ENCODE measurements at regions not wholly inside any gene's neighbourhood (a gene's known extent, or its start where the extent isn't known, plus 50 kb on each side); places are given as distances from the start of the nearest gene placed in this dataset.

DNA sequence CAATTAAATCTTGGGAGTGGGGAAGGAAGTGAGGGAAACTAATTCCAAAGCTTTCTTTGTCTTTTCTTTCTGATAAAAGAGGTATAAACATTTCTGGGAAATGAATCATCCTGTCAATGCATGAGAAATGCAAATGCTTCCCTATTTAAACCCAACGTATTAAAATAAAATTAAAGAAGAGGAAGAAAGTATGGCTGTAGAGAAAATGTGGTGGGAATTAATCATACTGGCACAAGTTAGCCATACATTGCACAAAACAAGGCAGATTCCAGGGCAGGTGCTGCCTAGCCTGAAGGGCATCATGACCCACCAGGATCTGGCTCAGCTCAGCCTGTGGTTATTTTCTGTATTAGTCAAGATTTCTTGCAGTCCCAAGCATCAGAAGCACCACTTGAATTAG lies 338.0 kb downstream of the NYAP2 start:
- Histone ChIP-seq H3K4me3 (ENCODE audit: low read depth, low read length) (no peak overlapping the region), H3K27me3 (ENCODE audit: control insufficient read depth, insufficient read depth, low read length) (no peaks in the 10 kb centered on the region), H3K36me3 (ENCODE audit: control insufficient read depth, insufficient read depth, low read length) (no peaks in the 10 kb centered on the region)
- DNase-seq (ENCODE audit: low read depth) = no peak
- TF ChIP-seq, protein P1, sequence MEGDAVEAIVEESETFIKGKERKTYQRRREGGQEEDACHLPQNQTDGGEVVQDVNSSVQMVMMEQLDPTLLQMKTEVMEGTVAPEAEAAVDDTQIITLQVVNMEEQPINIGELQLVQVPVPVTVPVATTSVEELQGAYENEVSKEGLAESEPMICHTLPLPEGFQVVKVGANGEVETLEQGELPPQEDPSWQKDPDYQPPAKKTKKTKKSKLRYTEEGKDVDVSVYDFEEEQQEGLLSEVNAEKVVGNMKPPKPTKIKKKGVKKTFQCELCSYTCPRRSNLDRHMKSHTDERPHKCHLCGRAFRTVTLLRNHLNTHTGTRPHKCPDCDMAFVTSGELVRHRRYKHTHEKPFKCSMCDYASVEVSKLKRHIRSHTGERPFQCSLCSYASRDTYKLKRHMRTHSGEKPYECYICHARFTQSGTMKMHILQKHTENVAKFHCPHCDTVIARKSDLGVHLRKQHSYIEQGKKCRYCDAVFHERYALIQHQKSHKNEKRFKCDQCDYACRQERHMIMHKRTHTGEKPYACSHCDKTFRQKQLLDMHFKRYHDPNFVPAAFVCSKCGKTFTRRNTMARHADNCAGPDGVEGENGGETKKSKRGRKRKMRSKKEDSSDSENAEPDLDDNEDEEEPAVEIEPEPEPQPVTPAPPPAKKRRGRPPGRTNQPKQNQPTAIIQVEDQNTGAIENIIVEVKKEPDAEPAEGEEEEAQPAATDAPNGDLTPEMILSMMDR (IDR thresholded peaks at IDR 0.05; ENCODE audit: insufficient read depth, low read length, poor library complexity, severe bottlenecking) = no peak

DNA sequence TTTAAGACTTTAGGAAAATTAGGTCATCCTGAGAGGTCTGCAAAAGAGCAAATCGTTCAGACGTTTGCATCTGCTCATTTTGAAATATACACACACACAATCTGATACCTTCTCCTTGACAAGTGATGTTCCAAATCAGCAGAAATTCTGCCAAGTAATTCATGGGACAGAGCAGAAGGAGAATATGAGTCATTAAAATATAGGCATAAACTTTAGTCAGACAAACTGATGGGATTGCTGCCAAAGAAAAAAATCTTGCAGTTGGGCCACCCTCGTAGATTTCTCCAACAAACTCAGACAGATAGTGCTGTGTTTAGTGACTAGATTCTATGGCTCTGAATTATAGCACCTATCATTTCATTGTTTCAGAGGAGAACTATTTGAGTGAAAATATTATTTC lies 336.3 kb downstream of the NYAP2 start:
- H3K27me3 ChIP-seq (ENCODE audit: control insufficient read depth, insufficient read depth, low read length) = no peaks in the 10 kb centered on the region
- H3K4me3 ChIP-seq (ENCODE audit: low read depth, low read length) = no peak overlapping the region
- TF ChIP-seq, protein P1 (IDR thresholded peaks at IDR 0.05; ENCODE audit: insufficient read depth, low read length, poor library complexity, severe bottlenecking) = no peak
- no peak for DNase-seq (ENCODE audit: low read depth)
- H3K36me3 ChIP-seq (ENCODE audit: control insufficient read depth, insufficient read depth, low read length) = no peaks in the 10 kb centered on the region

DNA sequence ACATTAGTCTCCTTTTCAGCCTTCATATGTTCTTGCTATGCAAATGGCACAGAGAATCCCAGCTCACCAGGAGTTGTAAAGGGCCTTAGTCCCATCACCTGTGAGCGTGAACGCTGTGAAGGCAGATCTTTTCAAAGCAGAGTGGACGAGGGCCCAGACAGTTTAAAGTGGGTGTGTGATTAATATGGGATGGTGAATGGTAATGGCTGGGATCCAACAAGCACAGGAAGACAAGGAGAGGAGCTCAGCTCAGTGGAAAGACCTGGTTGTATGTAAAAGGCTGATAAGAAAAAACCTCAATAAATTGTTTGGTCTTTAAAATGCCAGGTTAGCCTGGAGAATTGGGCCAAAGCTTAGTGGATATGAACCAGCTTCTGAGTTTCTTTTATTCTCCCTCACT lies 326.2 kb downstream of the NYAP2 start:
- no peak overlapping the region for H3K4me3 ChIP-seq (ENCODE audit: low read depth, low read length)
- TF ChIP-seq, protein P1 (IDR thresholded peaks at IDR 0.05; ENCODE audit: insufficient read depth, low read length, poor library complexity, severe bottlenecking) = no peak
- no peaks in the 10 kb centered on the region for H3K27me3 ChIP-seq (ENCODE audit: control insufficient read depth, insufficient read depth, low read length)
- H3K36me3 ChIP-seq (ENCODE audit: control insufficient read depth, insufficient read depth, low read length) = no peaks in the 10 kb centered on the region
- no peak for DNase-seq (ENCODE audit: low read depth)

Data from kidney epithelial cell (primary cell).